ENCODE measurements at regions not wholly inside any gene's neighbourhood (a gene's known extent, or its start where the extent isn't known, plus 50 kb on each side); places are given as distances from the start of the nearest gene placed in this dataset.

GRCh38 chr2:75799859-75800258 lies 89.1 kb upstream of the GCFC2 start:
- TF ChIP-seq EZH2 (IDR thresholded peaks at IDR 0.05; ENCODE audit: insufficient read depth, poor library complexity, severe bottlenecking) (no peak), EZH2phosphoT487 (IDR thresholded peaks at IDR 0.05; ENCODE audit: insufficient read depth, low read depth) (no peak)

All from GM23248 (cell line).